Prostate gland (tissue), 2 donors: ENCODE measurements at regions not wholly inside any gene's neighbourhood (a gene's known extent, or its start where the extent isn't known, plus 50 kb on each side); places are given as distances from the start of the nearest gene placed in this dataset.

Experiments used
- DNase-seq: peaks from one replicate; pipeline ENCODE4 v3.0.0-alpha.2; 2019; ENCODE audit warnings: low spot score
- H3K27ac ChIP-seq, 2 donors: fragments of 200-600 bp; sonication (generic); 2 replicates each; pipeline ENCODE4 v1.5.1; 2017 to 2019
- H3K27me3 ChIP-seq: fragments of 200-600 bp; sonication (generic); replicated peaks from 2 replicates; pipeline ENCODE4 v1.5.1; 2019; ENCODE audit not compliant: insufficient read depth
- H3K36me3 ChIP-seq, 2 donors: fragments of 200-600 bp; sonication (generic); 1 replicate in 1 of 2; 2 replicates in 1 of 2; pipeline versions ENCODE4 v1.5.1 to v1.8.1; 2017 to 2019
- H3K4me1 ChIP-seq: fragments of 200-600 bp; sonication (generic); replicated peaks from 2 replicates; pipeline ENCODE4 v1.5.1; 2019
- H3K4me3 ChIP-seq, 2 donors: fragments of 200-600 bp; sonication (generic); 2 replicates each; pipeline ENCODE4 v1.5.1; 2017 to 2019
- H3K9me3 ChIP-seq: fragments of 200-600 bp; sonication (generic); 2 replicates; pipeline ENCODE4 v1.5.1; 2017
- CTCF ChIP-seq, 4 experiments: fragments of 200-600 bp in 2 of 4; fragments of 450-650 bp in 2 of 4; sonication (generic) in 2 of 4; IDR thresholded peaks; 1 replicate in 3 of 4; 2 replicates in 1 of 4; pipeline ENCODE4 v1.5.1; 2016 to 2019; ENCODE audit warnings: antibody characterized with exemption in 4 of 4, mild to moderate bottlenecking in 2 of 4, moderate library complexity in 2 of 4
- POLR2A ChIP-seq: fragments of 450-650 bp; IDR thresholded peaks from one replicate; pipeline ENCODE4 v1.6.1; 2016; ENCODE audit warnings: antibody characterized with exemption, mild to moderate bottlenecking
- POLR2AphosphoS5 ChIP-seq: sonication (generic); formaldehyde crosslinking; IDR thresholded peaks from one replicate; pipeline ENCODE4 v1.6.1; 2017; ENCODE audit warnings: antibody characterized with exemption
- WGBS: methylation state at CpG from one replicate; pipeline ENCODE4 v1.1.5; 2018; 5-methylcytosine and 5-hydroxymethylcytosine counted together
- intact Hi-C: fragments of 100-400 bp; cut with DNase I; formaldehyde crosslinking; loops from one replicate; pipeline ENCODE4 v1.14.2; 2022

- no peaks in the 10 kb centered on the region for H3K4me1 ChIP-seq
- WGBS = 80% methylated on average over 7 of the region's 7 CpGs
- TF ChIP-seq POLR2AphosphoS5 = no peak
- no peak for TF ChIP-seq CTCF (IDR thresholded peaks at IDR 0.05)
- no peak for TF ChIP-seq POLR2A
- intact Hi-C loops = no loop called here
- no peak for DNase-seq
- no peak overlapping the region for H3K4me3 ChIP-seq
- no peak overlapping the region for H3K27ac ChIP-seq
- H3K36me3 ChIP-seq = no peaks in the 10 kb centered on the region
- H3K27me3 ChIP-seq = no peaks in the 10 kb centered on the region
- no peaks in the 10 kb centered on the region for H3K9me3 ChIP-seq
Observed at GRCh38 chr5:166188501-166189325, 2102.7 kb upstream of the WWC1 start.

- no peaks in the 10 kb centered on the region for H3K4me1 ChIP-seq
- intact Hi-C loops = no loop called here
- DNase-seq = no peak
- no peaks in the 10 kb centered on the region for H3K9me3 ChIP-seq
- no peaks in the 10 kb centered on the region for H3K36me3 ChIP-seq
- no peak for TF ChIP-seq CTCF (IDR thresholded peaks at IDR 0.05)
- no peak overlapping the region for H3K27ac ChIP-seq
- 34% methylated on average over 3 of the region's 3 CpGs for WGBS
- H3K27me3 ChIP-seq = no peaks in the 10 kb centered on the region
- H3K4me3 ChIP-seq = no peak overlapping the region
Observed at GRCh38 chr5:166192696-166193095, 2098.7 kb upstream of the WWC1 start.

GRCh38 chr5:166195981-166196380 is 2095.5 kb upstream of the WWC1 start:
- Histone ChIP-seq H3K27ac (no peak overlapping the region), H3K36me3 (no peaks in the 10 kb centered on the region), H3K9me3 (no peaks in the 10 kb centered on the region), H3K4me3 (no peak overlapping the region), H3K27me3 (no peaks in the 10 kb centered on the region), H3K4me1 (no peaks in the 10 kb centered on the region)
- no peak for DNase-seq
- intact Hi-C loops = no loop called here
- WGBS = 97% methylated on average over 3 of the region's 3 CpGs
- no peak for TF ChIP-seq CTCF (IDR thresholded peaks at IDR 0.05)
- no peak for TF ChIP-seq POLR2AphosphoS5
- no peak for TF ChIP-seq POLR2A

GRCh38 chr5:166200532-166200931 is 2090.9 kb upstream of the WWC1 start:
- Histone ChIP-seq H3K27me3 (no peaks in the 10 kb centered on the region), H3K9me3 (no peaks in the 10 kb centered on the region), H3K27ac (no peak overlapping the region), H3K4me1 (no peaks in the 10 kb centered on the region), H3K4me3 (no peak overlapping the region), H3K36me3 (no peaks in the 10 kb centered on the region)
- intact Hi-C loops = no loop called here
- WGBS = 90% methylated on average over 2 of the region's 2 CpGs
- DNase-seq = no peak
- TF ChIP-seq CTCF (IDR thresholded peaks at IDR 0.05) (no peak), POLR2AphosphoS5 (no peak), POLR2A (no peak)

GRCh38 chr5:166211640-166212039 is 2079.8 kb upstream of the WWC1 start:
- H3K36me3 ChIP-seq = no peaks in the 10 kb centered on the region
- H3K9me3 ChIP-seq = no peaks in the 10 kb centered on the region
- intact Hi-C loops = no loop called here
- no peaks in the 10 kb centered on the region for H3K27me3 ChIP-seq
- H3K4me3 ChIP-seq = no peak overlapping the region
- DNase-seq = no peak
- no peak for TF ChIP-seq POLR2AphosphoS5
- no peak for TF ChIP-seq CTCF (IDR thresholded peaks at IDR 0.05)
- no peak for TF ChIP-seq POLR2A
- no peaks in the 10 kb centered on the region for H3K4me1 ChIP-seq
- 96% methylated on average over 3 of the region's 3 CpGs for WGBS
- H3K27ac ChIP-seq = no peak overlapping the region
